GM10266 (cell line): ENCODE measurements at regions not wholly inside any gene's neighbourhood (a gene's known extent, or its start where the extent isn't known, plus 50 kb on each side); places are given as distances from the start of the nearest gene placed in this dataset.

ENCODE experiments used
- DNase-seq: peaks from one replicate; pipeline ENCODE4 v3.0.0; 2012; ENCODE audit errors: extremely low spot score
- TF ChIP-seq, protein P1 (sequence below): IDR thresholded peaks from 2 replicates; pipeline ENCODE4 v1.5.1; 2012; ENCODE audit warnings: mild to moderate bottlenecking, low read depth; ENCODE audit not compliant: control insufficient read depth, insufficient read depth; ENCODE audit errors: missing control alignments

- no peak for DNase-seq
- TF ChIP-seq, protein P1, sequence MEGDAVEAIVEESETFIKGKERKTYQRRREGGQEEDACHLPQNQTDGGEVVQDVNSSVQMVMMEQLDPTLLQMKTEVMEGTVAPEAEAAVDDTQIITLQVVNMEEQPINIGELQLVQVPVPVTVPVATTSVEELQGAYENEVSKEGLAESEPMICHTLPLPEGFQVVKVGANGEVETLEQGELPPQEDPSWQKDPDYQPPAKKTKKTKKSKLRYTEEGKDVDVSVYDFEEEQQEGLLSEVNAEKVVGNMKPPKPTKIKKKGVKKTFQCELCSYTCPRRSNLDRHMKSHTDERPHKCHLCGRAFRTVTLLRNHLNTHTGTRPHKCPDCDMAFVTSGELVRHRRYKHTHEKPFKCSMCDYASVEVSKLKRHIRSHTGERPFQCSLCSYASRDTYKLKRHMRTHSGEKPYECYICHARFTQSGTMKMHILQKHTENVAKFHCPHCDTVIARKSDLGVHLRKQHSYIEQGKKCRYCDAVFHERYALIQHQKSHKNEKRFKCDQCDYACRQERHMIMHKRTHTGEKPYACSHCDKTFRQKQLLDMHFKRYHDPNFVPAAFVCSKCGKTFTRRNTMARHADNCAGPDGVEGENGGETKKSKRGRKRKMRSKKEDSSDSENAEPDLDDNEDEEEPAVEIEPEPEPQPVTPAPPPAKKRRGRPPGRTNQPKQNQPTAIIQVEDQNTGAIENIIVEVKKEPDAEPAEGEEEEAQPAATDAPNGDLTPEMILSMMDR: no peak
These were observed 297.2 kb upstream of the CRBN start for GRCh38 chr3:3476669-3477068.

DNA sequence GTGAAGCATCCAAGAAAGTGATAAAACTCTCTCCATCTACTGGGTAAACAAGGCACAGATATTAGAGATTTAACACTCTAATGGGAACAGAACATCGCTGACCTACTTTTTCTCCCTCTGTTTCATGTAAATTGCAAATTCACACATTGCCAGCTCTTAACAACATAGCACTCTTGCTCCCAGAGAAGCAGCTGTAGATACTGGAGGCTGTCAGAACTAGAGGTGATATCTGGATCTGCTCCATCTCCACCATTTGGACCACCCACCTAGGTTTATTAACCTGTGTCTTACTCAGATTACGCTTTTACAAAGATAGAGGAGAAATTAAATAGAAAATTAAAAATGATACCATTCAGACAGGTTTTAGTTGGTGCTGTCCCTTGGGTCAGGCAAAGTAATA is 289.1 kb upstream of the CRBN start:
- TF ChIP-seq, protein P1: no peak
- DNase-seq: no peak

- DNase-seq: no peak
- TF ChIP-seq, protein P1: no peak
These were observed 284.6 kb upstream of the CRBN start for GRCh38 chr3:3464131-3464530.

- TF ChIP-seq, protein P1: no peak
- DNase-seq: no peak
These were observed 281.8 kb upstream of the CRBN start for GRCh38 chr3:3461317-3461716.

DNA sequence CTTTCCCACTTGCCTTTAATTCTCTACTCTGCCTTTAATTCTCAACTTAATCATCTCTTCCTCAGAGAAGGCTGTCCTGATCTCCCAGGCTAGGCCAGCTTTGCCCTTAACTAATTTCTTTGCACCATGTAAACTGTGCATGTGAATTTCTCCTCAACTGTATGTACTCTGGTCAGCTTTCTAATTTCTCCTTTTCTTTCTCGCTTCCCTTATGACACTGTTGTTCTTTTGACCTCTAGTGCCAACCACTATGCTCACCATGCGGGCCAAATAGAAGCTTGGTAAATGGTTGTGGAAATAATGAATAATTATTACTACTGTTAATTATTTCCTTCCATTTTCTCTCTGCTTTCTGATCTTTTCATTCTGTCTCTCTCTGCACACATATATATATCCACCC is 269.0 kb upstream of the CRBN start:
- DNase-seq: no peak
- TF ChIP-seq, protein P1: no peak

GRCh38 chr3:3447641-3448040 is 268.1 kb upstream of the CRBN start:
- no peak for DNase-seq
- TF ChIP-seq, protein P1: no peak

DNA sequence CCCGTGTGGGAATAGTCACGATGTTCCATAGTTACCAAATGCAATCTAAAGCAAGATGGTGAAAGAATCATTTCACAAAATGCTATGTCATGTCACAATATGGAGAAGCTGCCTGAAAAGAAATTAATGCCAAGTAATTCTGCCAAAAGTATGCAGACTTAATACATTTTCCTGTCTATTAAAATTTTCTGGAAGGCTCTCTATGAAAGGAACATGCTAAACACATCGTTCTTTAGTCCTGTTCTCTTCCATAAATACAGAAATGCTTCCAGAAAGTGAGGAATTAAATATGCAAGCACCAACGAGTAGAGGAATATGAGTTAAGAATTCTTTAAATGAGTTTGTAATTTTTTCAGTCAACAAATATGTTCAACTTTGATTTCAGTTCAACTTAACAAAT is 266.8 kb upstream of the CRBN start:
- TF ChIP-seq, protein P1: no peak

More for the DNA sequence above, 266.8 kb upstream of the CRBN start:
- no peak for DNase-seq
